GM12892 (cell line): ENCODE measurements at regions not wholly inside any gene's neighbourhood (a gene's known extent, or its start where the extent isn't known, plus 50 kb on each side); places are given as distances from the start of the nearest gene placed in this dataset.

Experiments
- POLR2A ChIP-seq: IDR thresholded peaks from 2 replicates; pipeline ENCODE4 v1.6.1; 2011; ENCODE audit warnings: low read depth, low read length, control low read depth
- POLR2AphosphoS5 ChIP-seq: IDR thresholded peaks from 2 replicates; pipeline ENCODE4 v1.6.1; 2011; ENCODE audit warnings: low read depth, low read length, control low read depth

- TF ChIP-seq POLR2A (no peak), POLR2AphosphoS5 (no peak)
Observed at GRCh38 chr5:123950701-123951581, 439.0 kb downstream of the CSNK1G3 start.
